ENCODE measurements at regions not wholly inside any gene's neighbourhood (a gene's known extent, or its start where the extent isn't known, plus 50 kb on each side); places are given as distances from the start of the nearest gene placed in this dataset.

GRCh38 chr11:98107736-98108135, 913.0 kb upstream of the CNTN5 start:
- no peak for TF ChIP-seq POLR2A (IDR thresholded peaks at IDR 0.05)
- no peak for TF ChIP-seq POLR2AphosphoS5 (IDR thresholded peaks at IDR 0.05)
- TF ChIP-seq CTCF (IDR thresholded peaks at IDR 0.05) = no peak
- no peak for TF ChIP-seq EP300 (IDR thresholded peaks at IDR 0.05; ENCODE audit: low read depth)
- no peaks in the 10 kb centered on the region for H3K4me1 ChIP-seq
- H3K4me3 ChIP-seq = no peak overlapping the region
- no peaks in the 10 kb centered on the region for H3K27me3 ChIP-seq
- intact Hi-C loops (cut with DNase I; ENCODE audit: low total_unique reads) (no loop called here), in situ Hi-C loops (cut with MboI; ENCODE audit: low pct_ligation_motif_present in 1 of 4, low pct_unique_long_range_greater_than_20kb in 1 of 4, low sequenced_read_pairs in 3 of 4) (no loop called here)
- H3K9me3 ChIP-seq = no peaks in the 10 kb centered on the region
- H3K36me3 ChIP-seq = no peaks in the 10 kb centered on the region
- 28 to 41% methylated on average over 2 of the region's 2 CpGs for WGBS, 2 donors (ENCODE audit: low coverage in 1 of 2)
- H3K27ac ChIP-seq = no peak overlapping the region
- DNase-seq = no peak

DNA sequence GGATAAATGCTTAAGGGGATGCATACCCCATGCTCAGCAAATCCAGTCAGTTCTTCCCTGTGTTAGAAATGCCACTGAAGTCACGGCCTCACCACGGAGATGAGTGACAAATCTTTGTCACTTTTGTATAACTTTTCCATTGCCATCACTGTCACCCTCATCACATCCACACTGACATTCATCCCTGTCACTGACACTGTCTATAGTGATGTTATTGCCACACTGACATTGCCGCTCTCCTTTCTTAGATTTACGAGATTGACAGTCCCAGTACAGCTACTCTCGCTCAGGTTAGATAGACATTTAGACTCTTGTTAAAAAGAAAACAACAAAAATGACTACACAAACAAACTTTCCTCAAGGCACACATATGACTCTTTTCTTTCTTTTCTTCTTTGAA, 910.7 kb upstream of the CNTN5 start:
- Histone ChIP-seq H3K9me3 (no peaks in the 10 kb centered on the region), H3K4me1 (no peaks in the 10 kb centered on the region), H3K27me3 (no peaks in the 10 kb centered on the region), H3K27ac (no peak overlapping the region), H3K4me3 (no peak overlapping the region), H3K36me3 (no peaks in the 10 kb centered on the region)
- in situ Hi-C loops (cut with MboI; ENCODE audit: low pct_ligation_motif_present in 1 of 4, low pct_unique_long_range_greater_than_20kb in 1 of 4, low sequenced_read_pairs in 3 of 4) (no loop called here), intact Hi-C loops (cut with DNase I; ENCODE audit: low total_unique reads) (no loop called here)
- no peak for TF ChIP-seq CTCF (IDR thresholded peaks at IDR 0.05)
- TF ChIP-seq POLR2AphosphoS5 (IDR thresholded peaks at IDR 0.05) = no peak
- TF ChIP-seq POLR2A (IDR thresholded peaks at IDR 0.05) = no peak
- no peak for TF ChIP-seq EP300 (IDR thresholded peaks at IDR 0.05; ENCODE audit: low read depth)
- DNase-seq = no peak
- 76 to 81% methylated on average over 5 of the region's 5 CpGs for WGBS, 2 donors (ENCODE audit: low coverage in 1 of 2)

GRCh38 chr11:98115873-98116272, 904.9 kb upstream of the CNTN5 start:
- H3K27ac ChIP-seq = no peak overlapping the region
- H3K9me3 ChIP-seq = no peaks in the 10 kb centered on the region
- 63 to 100% methylated on average over 1 of the region's 1 CpG for WGBS, 2 donors (ENCODE audit: low coverage in 1 of 2)
- H3K36me3 ChIP-seq = no peaks in the 10 kb centered on the region
- no peaks in the 10 kb centered on the region for H3K4me1 ChIP-seq
- in situ Hi-C loops (cut with MboI; ENCODE audit: low pct_ligation_motif_present in 1 of 4, low pct_unique_long_range_greater_than_20kb in 1 of 4, low sequenced_read_pairs in 3 of 4) = no loop called here
- no peak for DNase-seq
- no peaks in the 10 kb centered on the region for H3K27me3 ChIP-seq
- no peak for TF ChIP-seq POLR2A (IDR thresholded peaks at IDR 0.05)
- TF ChIP-seq EP300 (IDR thresholded peaks at IDR 0.05; ENCODE audit: low read depth) = no peak
- TF ChIP-seq POLR2AphosphoS5 (IDR thresholded peaks at IDR 0.05) = no peak
- no peak for TF ChIP-seq CTCF (IDR thresholded peaks at IDR 0.05)
- intact Hi-C loops (cut with DNase I; ENCODE audit: low total_unique reads) = no loop called here
- H3K4me3 ChIP-seq = no peak overlapping the region

- no peaks in the 10 kb centered on the region for H3K27me3 ChIP-seq
- no peaks in the 10 kb centered on the region for H3K36me3 ChIP-seq
- intact Hi-C loops (cut with DNase I; ENCODE audit: low total_unique reads) = no loop called here
- in situ Hi-C loops (cut with MboI; ENCODE audit: low pct_ligation_motif_present in 1 of 4, low pct_unique_long_range_greater_than_20kb in 1 of 4, low sequenced_read_pairs in 3 of 4) = loop anchor here in 1 of 4 donors (25.0 kb wide), 1 partner anchor 93 kb away; no protein-coding TSS in a partner anchor
- no peak overlapping the region for H3K27ac ChIP-seq
- no peaks in the 10 kb centered on the region for H3K4me1 ChIP-seq
- DNase-seq = no peak
- H3K4me3 ChIP-seq = no peak overlapping the region
- H3K9me3 ChIP-seq = peaks cover 0 to 12% of the 10 kb centered on the region in 2 donors
- no peak for TF ChIP-seq EP300 (IDR thresholded peaks at IDR 0.05; ENCODE audit: low read depth)
- no peak for TF ChIP-seq POLR2A (IDR thresholded peaks at IDR 0.05)
- no peak for TF ChIP-seq CTCF (IDR thresholded peaks at IDR 0.05)
- TF ChIP-seq POLR2AphosphoS5 (IDR thresholded peaks at IDR 0.05) = no peak
Observed at GRCh38 chr11:98130117-98130625, 890.6 kb upstream of the CNTN5 start.
